Activated CD8-positive, alpha-beta memory T cell treated with anti-CD3 and anti-CD28 coated beads for 24 hours (primary cell): ENCODE measurements at regions not wholly inside any gene's neighbourhood (a gene's known extent, or its start where the extent isn't known, plus 50 kb on each side); places are given as distances from the start of the nearest gene placed in this dataset.
"Not testable (repeated sequence)": the region's sequence is repeated elsewhere in the genome, so short reads cannot be mapped to it uniquely, and the experiment has no call there.

ENCODE experiments used
- DNase-seq: peaks from one replicate; pipeline ENCODE4 v3.0.0-alpha.2; 2020

- no peak for DNase-seq
Observed at GRCh38 chr5:109630093-109630492, 59.6 kb upstream of the MAN2A1 start.

DNA sequence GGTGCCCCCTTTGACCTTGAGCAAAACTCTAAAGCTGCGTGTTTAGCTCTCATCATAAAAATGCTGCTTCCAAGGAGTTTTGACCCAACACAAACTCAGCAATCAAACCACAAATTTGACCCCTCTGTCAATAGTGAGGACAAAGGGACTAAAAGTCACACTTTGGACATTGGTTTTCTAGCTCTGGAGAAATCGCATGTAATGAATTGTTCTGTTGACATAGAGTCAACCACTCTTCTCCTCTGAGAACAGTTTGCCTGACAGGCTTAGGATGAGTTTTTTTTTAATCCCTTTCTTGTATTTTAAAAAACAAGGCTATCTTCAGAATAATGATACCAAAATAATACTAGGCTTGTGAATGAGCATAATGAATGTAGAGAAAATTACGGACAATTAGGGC, 61.1 kb upstream of the MAN2A1 start:
- no peak for DNase-seq

DNA sequence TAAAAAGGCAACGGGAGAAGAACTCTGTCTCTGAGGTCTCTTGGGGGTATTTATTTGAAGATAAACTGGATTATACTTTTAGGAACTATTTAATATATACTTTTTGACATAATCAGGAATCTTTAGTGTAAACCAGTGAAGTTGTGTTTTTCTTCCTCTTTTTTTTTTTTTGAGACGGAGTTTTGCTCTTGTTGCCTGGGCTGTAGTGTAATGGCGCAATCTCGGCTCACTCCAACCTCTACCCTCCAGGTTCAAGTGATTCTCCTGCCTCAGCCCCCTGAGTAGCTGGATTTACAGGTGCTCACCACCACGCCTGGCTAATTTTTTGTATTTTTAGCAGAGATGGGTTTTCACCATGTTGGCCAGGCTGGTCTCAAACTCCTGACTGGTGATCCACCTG, 68.5 kb upstream of the MAN2A1 start:
- DNase-seq = not testable (repeated sequence)

DNA sequence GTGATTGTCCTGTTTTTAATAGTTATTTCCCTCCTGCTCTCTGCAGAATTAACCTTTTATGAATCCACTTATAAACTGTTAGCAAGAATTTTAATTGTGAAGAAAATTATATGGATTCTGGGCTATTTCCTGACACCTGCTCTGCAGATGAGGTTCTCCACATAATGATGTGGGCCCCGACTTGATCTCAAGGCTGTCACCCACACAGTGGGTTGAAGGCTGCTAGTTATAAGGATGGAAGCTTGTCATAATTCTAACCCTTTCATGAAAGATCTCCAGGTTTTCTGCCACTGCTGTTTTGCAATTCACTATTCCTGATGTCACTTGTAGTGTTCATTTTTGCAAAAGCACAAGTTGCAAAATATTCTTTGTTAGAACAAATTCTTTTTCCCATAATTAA, 69.1 kb upstream of the MAN2A1 start:
- no peak for DNase-seq

DNA sequence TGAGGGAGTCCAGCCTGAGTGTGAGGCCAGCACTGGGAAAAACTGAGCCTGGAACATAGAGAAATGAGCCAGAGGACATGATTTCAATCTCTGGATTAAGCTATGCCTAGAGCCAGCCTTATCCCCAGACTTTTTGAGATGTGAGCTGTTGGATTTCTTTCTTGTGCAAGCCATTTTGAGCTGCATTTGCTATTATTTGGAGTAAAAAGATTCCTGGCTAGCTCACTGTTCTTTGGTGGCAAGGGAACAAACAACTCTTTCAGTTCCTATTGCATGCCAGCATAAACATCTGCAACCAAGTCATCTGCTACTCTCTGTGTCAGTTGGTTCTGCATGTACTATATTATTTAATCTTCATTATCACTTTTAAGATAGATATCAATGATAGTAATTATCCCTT, 70.1 kb upstream of the MAN2A1 start:
- no peak for DNase-seq

DNA sequence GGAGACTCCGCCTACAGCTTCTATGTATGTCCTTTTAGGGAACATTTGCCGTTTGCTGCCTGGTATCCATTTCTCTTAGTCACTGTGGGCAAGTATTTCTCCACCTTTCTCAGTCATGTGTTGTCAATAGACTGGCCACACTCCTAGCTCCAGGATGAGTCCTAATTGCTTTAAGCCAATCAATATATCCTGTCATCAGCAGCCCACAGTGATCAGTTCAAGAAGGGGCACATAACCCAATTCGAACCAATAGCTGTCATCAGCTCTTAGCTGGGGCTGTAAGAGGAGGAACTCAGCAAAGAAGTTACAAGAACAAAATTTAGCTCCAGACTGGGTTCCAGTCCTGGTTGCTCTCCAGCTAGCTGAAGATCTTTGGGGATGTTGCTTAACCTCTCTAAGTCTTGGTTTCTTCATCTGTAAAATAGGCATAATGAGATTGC, 70.7 kb upstream of the MAN2A1 start:
- no peak for DNase-seq

GRCh38 chr5:109614981-109615380, 74.7 kb upstream of the MAN2A1 start:
- no peak for DNase-seq

GRCh38 chr5:109614301-109614700, 75.4 kb upstream of the MAN2A1 start:
- no peak for DNase-seq

DNA sequence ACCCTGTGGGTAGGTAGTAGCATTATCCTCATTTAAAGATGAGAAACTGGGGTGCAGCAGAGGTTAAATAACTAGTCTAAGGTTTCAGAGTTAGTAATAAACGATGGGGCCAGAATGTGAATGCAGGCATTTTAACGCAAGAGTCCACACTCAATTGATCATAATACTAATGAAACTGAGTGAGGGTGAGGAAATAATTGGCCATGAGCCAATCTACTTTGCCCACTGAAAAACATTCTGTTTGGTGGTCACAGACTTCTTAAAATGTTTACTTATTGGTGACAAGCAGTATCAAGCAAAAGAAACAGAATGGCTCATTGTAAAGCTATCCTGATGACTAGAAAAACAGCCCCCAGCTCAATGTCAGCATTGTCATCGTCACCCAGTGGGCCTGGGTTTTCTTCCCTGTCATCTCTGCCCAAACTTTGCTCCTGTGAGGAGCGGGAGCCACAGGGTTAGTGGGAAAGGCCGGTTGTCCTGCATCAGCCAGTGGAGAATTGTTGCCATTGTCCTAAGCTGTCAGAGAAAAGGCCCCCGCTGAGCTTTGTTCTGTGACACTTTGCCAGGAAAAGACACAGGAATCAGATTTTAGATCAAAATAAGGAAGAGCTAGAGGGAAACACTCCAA, 77.3 kb upstream of the MAN2A1 start:
- no peak for DNase-seq

DNA sequence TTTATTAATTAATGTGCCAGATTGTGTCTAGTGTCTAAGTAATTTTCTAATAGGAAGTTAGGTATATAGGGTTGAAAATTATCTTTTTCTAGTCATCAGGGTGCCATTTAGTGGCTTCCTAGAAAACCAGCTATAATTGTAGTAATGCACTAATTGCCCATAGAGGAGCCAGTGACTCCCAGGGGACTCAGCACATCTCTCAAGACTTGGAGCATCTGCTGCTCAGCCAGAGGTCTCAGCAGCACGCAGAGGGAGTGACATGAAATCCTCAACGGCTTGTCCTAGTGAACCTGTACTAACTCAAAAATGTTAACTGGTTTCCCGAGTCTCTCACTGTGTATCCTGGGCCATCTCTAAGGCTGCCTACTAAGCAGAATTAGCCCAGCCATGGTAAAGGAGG, 78.2 kb upstream of the MAN2A1 start:
- no peak for DNase-seq

DNA sequence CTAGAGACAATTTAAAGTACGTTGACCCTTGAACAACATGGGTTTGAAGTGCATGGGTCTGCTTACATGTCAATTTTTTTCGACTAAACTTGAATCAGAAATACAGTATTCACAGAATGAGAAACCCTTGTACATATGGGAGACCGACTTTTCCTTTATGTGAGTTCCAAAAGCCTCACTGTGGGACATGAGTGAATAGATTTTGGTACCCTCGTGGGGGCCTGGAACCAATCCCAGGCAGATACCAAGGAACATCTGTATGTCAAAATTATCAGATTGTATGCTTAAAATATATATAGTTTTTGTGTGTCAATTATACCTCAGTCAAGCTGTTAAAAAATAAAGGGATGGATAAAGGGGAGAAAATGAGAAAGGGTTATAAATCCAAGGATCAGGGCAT, 78.7 kb upstream of the MAN2A1 start:
- no peak for DNase-seq

GRCh38 chr5:109610581-109610980, 79.1 kb upstream of the MAN2A1 start:
- no peak for DNase-seq

GRCh38 chr5:109605207-109605730, 84.5 kb upstream of the MAN2A1 start:
- DNase-seq = no peak

GRCh38 chr5:109604758-109605157, 85.0 kb upstream of the MAN2A1 start:
- no peak for DNase-seq

GRCh38 chr5:109601736-109602135, 88.0 kb upstream of the MAN2A1 start:
- no peak for DNase-seq

- no peak for DNase-seq
Observed at GRCh38 chr5:109597893-109598292, 91.8 kb upstream of the MAN2A1 start.

GRCh38 chr5:109594217-109594616, 95.5 kb upstream of the MAN2A1 start:
- DNase-seq = no peak

DNA sequence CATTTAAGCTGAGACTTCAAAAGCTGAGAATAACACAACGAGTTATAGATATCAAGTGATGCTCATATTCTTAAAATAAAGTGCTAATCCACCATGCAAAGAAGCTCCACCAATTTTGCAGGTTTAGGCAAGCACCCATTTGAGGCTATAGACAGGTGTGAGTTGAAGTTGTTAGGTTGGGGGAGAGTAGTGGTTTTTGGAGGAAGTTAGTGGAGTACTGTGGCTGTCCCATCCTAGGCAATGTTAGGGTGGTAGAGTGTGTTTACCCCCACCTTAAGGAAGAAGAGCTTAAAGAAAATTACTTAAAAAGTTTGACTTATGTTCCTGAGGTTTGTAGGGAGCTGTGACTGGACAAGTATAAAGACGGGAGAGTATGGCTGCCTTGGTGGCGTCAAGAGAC, 98.9 kb upstream of the MAN2A1 start:
- DNase-seq = no peak

- DNase-seq = no peak
Observed at GRCh38 chr5:109589986-109590385, 99.7 kb upstream of the MAN2A1 start.

GRCh38 chr5:109589239-109589638, 100.5 kb upstream of the MAN2A1 start:
- no peak for DNase-seq

DNA sequence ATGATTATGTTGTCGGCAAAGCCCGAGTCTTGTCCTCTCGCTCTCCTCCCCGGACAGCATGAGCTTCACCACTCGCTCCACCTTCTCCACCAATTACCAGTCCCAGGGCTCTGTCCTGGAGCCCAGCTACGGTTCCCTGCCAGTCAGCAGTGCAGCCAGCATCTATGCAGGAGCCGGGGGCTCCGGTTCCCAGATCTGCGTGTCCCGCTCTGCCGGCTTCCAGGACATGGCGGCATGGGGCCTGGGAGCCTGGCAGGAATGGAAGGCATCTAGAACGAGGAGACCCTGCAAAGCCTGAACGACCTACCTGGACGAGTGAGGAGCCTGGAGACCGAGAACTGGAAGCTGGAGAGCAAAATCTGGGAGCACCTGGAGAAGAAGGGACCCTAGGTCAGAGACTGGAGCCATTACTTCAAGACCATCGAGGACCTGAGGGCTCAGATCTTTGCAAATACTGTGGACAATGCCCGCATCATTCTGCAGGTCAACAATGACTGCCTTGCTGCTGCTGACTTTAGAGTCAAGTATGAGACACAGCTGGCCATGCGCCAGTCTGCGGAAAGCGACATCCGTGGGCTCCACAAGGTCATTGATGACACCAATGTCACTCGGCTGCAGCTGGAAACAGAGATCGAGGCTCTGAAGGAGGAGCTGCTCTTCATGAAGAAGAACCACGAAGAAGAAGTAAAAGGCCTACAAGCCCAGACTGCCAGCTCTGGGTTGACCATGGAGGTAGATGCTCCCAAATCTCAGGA, 101.3 kb upstream of the MAN2A1 start:
- no peak for DNase-seq

GRCh38 chr5:109584986-109585599, 104.6 kb upstream of the MAN2A1 start:
- no peak for DNase-seq

DNA sequence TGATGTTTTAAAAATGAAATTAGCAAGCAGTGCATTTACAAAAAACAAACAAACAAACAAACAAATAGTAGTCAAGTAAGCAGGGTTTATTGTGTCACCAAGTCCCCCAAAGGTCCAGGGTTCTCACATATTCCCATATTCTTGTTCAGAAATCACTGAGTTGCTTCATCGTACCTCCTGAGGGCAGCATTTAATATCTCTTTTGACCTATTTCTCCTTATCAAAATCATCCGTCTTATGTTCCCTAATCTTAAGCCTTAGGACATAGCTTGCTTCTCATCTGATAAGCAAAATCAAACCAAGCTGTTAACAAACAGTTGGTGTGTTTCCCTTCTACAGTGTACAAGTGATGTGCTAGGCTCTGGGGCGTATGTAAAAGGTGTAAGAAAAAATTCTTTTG, 109.5 kb upstream of the MAN2A1 start:
- DNase-seq = no peak

- DNase-seq = no peak
Observed at GRCh38 chr5:109575506-109575905, 114.2 kb upstream of the MAN2A1 start.
